K562 (cell line): ENCODE measurements at regions not wholly inside any gene's neighbourhood (a gene's known extent, or its start where the extent isn't known, plus 50 kb on each side); places are given as distances from the start of the nearest gene placed in this dataset.

Source experiments
- GTF2F1 ChIP-seq: IDR thresholded peaks from 2 replicates; pipeline ENCODE4 v1.6.1; 2011; ENCODE audit warnings: low read depth, low read length, improper control_type of control experiment
- MECOM ChIP-seq: fragments of 250-450 bp; sonication (Bioruptor Pico); IDR thresholded peaks from 2 replicates; pipeline ENCODE4 v1.8.0; 2022; ENCODE audit warnings: inconsistent platforms

DNA sequence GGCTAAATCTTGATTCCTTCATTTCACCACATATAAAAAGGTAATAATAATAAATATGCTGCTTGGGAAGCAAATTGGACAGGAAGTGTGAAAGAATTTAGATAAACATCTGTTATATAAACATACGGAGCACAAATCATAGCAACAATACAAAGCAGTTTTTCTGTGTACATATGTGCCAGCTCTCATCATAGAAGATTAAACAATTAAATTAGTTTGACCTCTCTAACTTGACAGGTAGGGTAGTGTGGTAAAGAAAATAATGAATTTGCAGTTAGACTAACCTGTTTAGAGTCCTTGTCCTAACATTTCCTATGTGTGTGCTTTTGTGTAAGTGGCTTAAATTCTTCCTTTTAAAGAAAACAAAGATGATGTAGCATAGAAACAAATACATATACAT is 995.7 kb upstream of the TENM4 start:
- no peak for TF ChIP-seq GTF2F1
- TF ChIP-seq MECOM (CRISPR knock-in tag): no peak
